AG04449 (cell line): ENCODE measurements at regions not wholly inside any gene's neighbourhood (a gene's known extent, or its start where the extent isn't known, plus 50 kb on each side); places are given as distances from the start of the nearest gene placed in this dataset.

Experiments
- CTCF ChIA-PET: fragments of 350-600 bp; formaldehyde crosslinking; extraction: SDS; loops from one replicate; lab custom pipeline; 2021; ENCODE audit warnings: antibody characterized with exemption; lab: Yijun Ruan, JAX
- POLR2A ChIA-PET: fragments of 400-600, 350-600 bp; formaldehyde crosslinking; extraction: SDS; loops from one replicate; lab custom pipeline; 2020; ENCODE audit warnings: antibody characterized with exemption, inconsistent platforms; lab: Yijun Ruan, JAX
- DNase-seq: peaks from one replicate; pipeline ENCODE4 v3.0.0-alpha.2; 2010; ENCODE audit warnings: low read depth, low spot score
- H3K4me3 ChIP-seq: 2 replicates; pipeline ENCODE4 v1.5.1; 2011; ENCODE audit warnings: low read depth, mild to moderate bottlenecking, control low read depth, low read length
- TF ChIP-seq, protein P1 (sequence below): IDR thresholded peaks from one replicate; pipeline ENCODE4 v1.5.1; 2011; ENCODE audit warnings: mild to moderate bottlenecking, moderate library complexity, low read length, control low read depth, inconsistent platforms; ENCODE audit not compliant: insufficient read depth; ENCODE audit errors: missing control alignments

DNA sequence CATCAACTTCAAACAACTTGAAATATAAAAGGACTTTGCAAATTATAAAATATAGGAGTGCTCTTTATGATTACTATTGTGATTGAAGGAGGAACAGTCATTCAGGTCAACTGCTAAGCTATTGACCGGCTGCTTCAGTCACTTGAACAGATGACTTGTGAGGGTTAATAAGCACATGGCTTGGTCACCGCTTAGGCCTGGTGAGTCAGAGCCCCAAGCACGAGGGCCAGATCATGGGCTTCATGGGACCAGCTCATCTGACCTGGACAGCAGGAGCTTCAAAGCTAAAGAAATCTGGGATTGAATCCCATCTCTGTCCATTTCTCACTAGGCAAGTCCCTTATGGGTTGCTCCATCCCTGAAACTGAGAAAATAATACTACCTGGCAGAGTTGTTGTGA, 60.4 kb upstream of the ADO start:
- no peak overlapping the region for H3K4me3 ChIP-seq
- CTCF ChIA-PET: no interaction called here
- no peak for DNase-seq
- TF ChIP-seq, protein P1, sequence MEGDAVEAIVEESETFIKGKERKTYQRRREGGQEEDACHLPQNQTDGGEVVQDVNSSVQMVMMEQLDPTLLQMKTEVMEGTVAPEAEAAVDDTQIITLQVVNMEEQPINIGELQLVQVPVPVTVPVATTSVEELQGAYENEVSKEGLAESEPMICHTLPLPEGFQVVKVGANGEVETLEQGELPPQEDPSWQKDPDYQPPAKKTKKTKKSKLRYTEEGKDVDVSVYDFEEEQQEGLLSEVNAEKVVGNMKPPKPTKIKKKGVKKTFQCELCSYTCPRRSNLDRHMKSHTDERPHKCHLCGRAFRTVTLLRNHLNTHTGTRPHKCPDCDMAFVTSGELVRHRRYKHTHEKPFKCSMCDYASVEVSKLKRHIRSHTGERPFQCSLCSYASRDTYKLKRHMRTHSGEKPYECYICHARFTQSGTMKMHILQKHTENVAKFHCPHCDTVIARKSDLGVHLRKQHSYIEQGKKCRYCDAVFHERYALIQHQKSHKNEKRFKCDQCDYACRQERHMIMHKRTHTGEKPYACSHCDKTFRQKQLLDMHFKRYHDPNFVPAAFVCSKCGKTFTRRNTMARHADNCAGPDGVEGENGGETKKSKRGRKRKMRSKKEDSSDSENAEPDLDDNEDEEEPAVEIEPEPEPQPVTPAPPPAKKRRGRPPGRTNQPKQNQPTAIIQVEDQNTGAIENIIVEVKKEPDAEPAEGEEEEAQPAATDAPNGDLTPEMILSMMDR: no peak
- POLR2A ChIA-PET: interaction anchor here (0.5 kb wide), 1 partner anchor 160 kb away, joined by 3 read pairs; no protein-coding TSS in a partner anchor

DNA sequence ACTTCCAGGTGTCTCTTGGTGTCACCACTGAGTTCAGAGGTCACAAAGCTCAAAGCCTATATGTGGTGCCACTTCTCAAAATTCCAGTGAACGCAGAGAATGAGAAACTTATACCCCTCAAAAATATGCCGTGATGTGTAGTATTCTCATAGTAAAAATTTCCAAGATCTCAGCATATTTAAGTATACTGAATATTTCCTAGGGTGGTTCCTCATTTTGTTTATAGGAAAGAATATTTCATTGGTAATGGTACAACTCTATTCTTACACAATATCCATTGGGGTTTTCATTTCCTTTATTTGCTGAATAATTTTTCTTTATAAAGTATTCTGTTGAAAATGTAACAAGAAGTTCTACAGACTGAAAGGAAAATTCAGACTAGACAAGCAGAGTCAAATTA, 58.9 kb upstream of the ADO start:
- H3K4me3 ChIP-seq: no peak overlapping the region
- DNase-seq: no peak
- POLR2A ChIA-PET: no interaction called here
- CTCF ChIA-PET: no interaction called here
- TF ChIP-seq, protein P1: no peak

- CTCF ChIA-PET: no interaction called here
- no peak overlapping the region for H3K4me3 ChIP-seq
- DNase-seq: no peak
These were observed 57.4 kb upstream of the ADO start for GRCh38 chr10:62746951-62747729.

DNA sequence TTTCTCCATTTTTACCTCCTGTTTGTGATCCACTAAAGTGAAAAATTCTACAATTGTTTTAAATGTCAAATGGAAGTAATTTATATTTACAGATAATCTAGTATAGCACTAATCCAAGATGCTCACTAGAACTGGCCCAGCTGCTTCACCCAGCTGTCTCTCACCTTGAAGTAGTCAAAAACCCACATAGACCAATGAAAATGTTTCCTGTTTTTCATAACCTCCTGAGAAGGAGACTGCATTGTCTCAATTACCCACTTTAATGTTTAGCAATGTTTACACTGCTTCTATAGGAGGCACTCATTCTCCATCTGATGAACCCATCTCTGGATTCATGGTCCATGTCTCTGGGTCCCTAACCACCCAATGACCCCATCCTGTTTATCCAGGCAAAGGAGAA, 56.1 kb upstream of the ADO start:
- H3K4me3 ChIP-seq: no peak overlapping the region
- ChIA-PET CTCF (no interaction called here), POLR2A (no interaction called here)
- DNase-seq: no peak
- TF ChIP-seq, protein P1: no peak

More at GRCh38 chr10:62746951-62747729, 57.4 kb upstream of the ADO start:
- TF ChIP-seq, protein P1: no peak
- POLR2A ChIA-PET: no interaction called here

DNA sequence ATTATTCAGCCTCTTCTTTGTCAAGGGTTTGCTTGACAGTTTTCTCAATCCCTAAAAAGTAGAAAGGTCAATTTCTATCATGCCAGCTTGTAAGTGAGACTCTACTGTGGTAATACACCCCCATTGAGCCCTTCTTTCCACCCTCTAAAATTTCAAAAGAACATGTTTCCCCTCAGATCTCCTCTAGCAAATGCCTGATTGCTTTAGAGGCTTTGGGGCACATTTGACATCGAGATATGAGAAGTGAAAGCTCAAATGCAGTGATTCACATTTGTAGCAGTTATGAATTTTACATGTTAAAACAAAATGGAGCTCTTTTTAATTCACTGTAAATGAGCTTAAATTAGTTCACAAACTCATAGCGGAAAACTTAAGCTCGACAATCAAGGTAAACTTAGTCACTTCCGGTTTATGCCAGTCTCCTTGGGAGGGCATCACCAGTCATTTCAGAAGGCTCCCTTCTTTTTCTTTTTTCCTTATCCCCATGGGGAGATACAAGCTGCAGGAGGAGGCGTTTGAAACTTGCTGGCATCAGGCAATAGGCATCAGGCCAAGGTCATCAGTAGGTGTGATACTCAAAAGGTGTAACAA, 55.3 kb upstream of the ADO start:
- no peak for DNase-seq
- TF ChIP-seq, protein P1: no peak
- POLR2A ChIA-PET: no interaction called here
- H3K4me3 ChIP-seq: no peak overlapping the region
- CTCF ChIA-PET: interaction anchor here (1.2 kb wide), 1 partner anchor 67 kb away, joined by 3 read pairs; the partner anchor contains the start of gene EGR2
